Gastroesophageal sphincter (tissue), 4 donors: ENCODE measurements at regions not wholly inside any gene's neighbourhood (a gene's known extent, or its start where the extent isn't known, plus 50 kb on each side); places are given as distances from the start of the nearest gene placed in this dataset.

Experiments used
- ATAC-seq: fragments of 150-250 bp; one replicate; pipeline ENCODE4 v1.9.1; 2016; ENCODE audit warnings: mild to moderate bottlenecking, moderate library complexity
- H3K27ac ChIP-seq, 4 donors: fragments of 200-600 bp; sonication (generic) in 3 of 4; 1 replicate in 3 of 4; 2 replicates in 1 of 4; pipeline ENCODE4 v1.5.1; 2016 to 2019
- H3K27me3 ChIP-seq: fragments of 200-600 bp; sonication (generic); one replicate; pipeline ENCODE4 v1.5.1; 2019
- H3K36me3 ChIP-seq, 2 donors: fragments of 200-600 bp; sonication (generic); one replicate each; pipeline ENCODE4 v1.5.1; 2019; ENCODE audit warnings: control low read depth in 1 of 2
- H3K4me1 ChIP-seq, 3 donors: fragments of 200-600 bp; sonication (generic); 1 replicate in 2 of 3; 2 replicates in 1 of 3; pipeline ENCODE4 v1.5.1; 2016 to 2019; ENCODE audit warnings: control low read depth in 2 of 3
- H3K4me3 ChIP-seq, 2 donors: fragments of 200-600 bp; sonication (generic); one replicate each; pipeline ENCODE4 v1.5.1; 2019; ENCODE audit warnings: mild to moderate bottlenecking in 1 of 2, moderate library complexity in 1 of 2
- H3K9me3 ChIP-seq, 3 donors: fragments of 200-600 bp; sonication (generic); one replicate each; pipeline ENCODE4 v1.5.1; 2017 to 2019; ENCODE audit warnings: control low read depth in 2 of 3
- CTCF ChIP-seq, 4 experiments: fragments of 200-600 bp in 2 of 4; fragments of 450-650 bp in 2 of 4; sonication (generic) in 1 of 4; IDR thresholded peaks; one replicate each; pipeline ENCODE4 v1.5.1; 2017 to 2019; ENCODE audit warnings: antibody characterized with exemption in 4 of 4, mild to moderate bottlenecking in 2 of 4, moderate library complexity in 2 of 4
- EP300 ChIP-seq: sonication (generic); formaldehyde crosslinking; IDR thresholded peaks from one replicate; pipeline ENCODE4 v1.6.1; 2017; ENCODE audit warnings: antibody characterized with exemption, mild to moderate bottlenecking
- POLR2A ChIP-seq, 2 donors: fragments of 450-650 bp; IDR thresholded peaks; one replicate each; pipeline ENCODE4 v1.6.1; 2017; ENCODE audit warnings: antibody characterized with exemption in 2 of 2, mild to moderate bottlenecking in 2 of 2, moderate library complexity in 1 of 2
- POLR2AphosphoS5 ChIP-seq: sonication (generic); formaldehyde crosslinking; IDR thresholded peaks from one replicate; pipeline ENCODE4 v1.6.1; 2017; ENCODE audit warnings: antibody characterized with exemption
- WGBS, 2 donors: methylation state at CpG; one replicate each; pipeline ENCODE4 v1.1.5; 2018; ENCODE audit warnings: low coverage in 1 of 2; 5-methylcytosine and 5-hydroxymethylcytosine counted together

GRCh38 chr12:127903146-127903545 lies 363.8 kb upstream of the TMEM132C start:
- WGBS, 2 donors = 17 to 44% methylated on average over 5 of the region's 5 CpGs
- TF ChIP-seq POLR2A (IDR thresholded peaks at IDR 0.05) (no peak), EP300 (no peak), CTCF (IDR thresholded peaks at IDR 0.05) (no peak), POLR2AphosphoS5 (no peak)
- Histone ChIP-seq H3K27me3 (no peaks in the 10 kb centered on the region), H3K9me3 (peaks cover 0 to 7% (median 0%) of the 10 kb centered on the region in 3 donors), H3K36me3 (no peaks in the 10 kb centered on the region), H3K4me3 (no peak overlapping the region), H3K4me1 (no peaks in the 10 kb centered on the region), H3K27ac (no peak overlapping the region)
- ATAC-seq = no peak

GRCh38 chr12:127909041-127909440 lies 357.9 kb upstream of the TMEM132C start:
- no peaks in the 10 kb centered on the region for H3K36me3 ChIP-seq
- H3K4me3 ChIP-seq = no peak overlapping the region
- H3K27me3 ChIP-seq = no peaks in the 10 kb centered on the region
- H3K4me1 ChIP-seq = no peaks in the 10 kb centered on the region
- no peak for TF ChIP-seq EP300
- no peak for TF ChIP-seq POLR2A (IDR thresholded peaks at IDR 0.05)
- no peak for TF ChIP-seq POLR2AphosphoS5
- no peak for TF ChIP-seq CTCF (IDR thresholded peaks at IDR 0.05)
- H3K9me3 ChIP-seq = peaks cover 0 to 7% (median 0%) of the 10 kb centered on the region in 3 donors
- ATAC-seq = no peak
- WGBS, 2 donors = 76 to 82% methylated on average over 2 of the region's 2 CpGs
- H3K27ac ChIP-seq = no peak overlapping the region

GRCh38 chr12:127911291-127911690 lies 355.7 kb upstream of the TMEM132C start:
- Histone ChIP-seq H3K27me3 (no peaks in the 10 kb centered on the region), H3K4me3 (no peak overlapping the region), H3K4me1 (no peaks in the 10 kb centered on the region), H3K27ac (no peak overlapping the region), H3K36me3 (no peaks in the 10 kb centered on the region), H3K9me3 (no peaks in the 10 kb centered on the region)
- TF ChIP-seq POLR2A (IDR thresholded peaks at IDR 0.05) = no peak
- no peak for TF ChIP-seq POLR2AphosphoS5
- no peak for TF ChIP-seq CTCF (IDR thresholded peaks at IDR 0.05)
- TF ChIP-seq EP300 = no peak
- 77 to 88% methylated on average over 5 of the region's 5 CpGs for WGBS, 2 donors
- no peak for ATAC-seq

- no peak for TF ChIP-seq POLR2A (IDR thresholded peaks at IDR 0.05)
- no peak for TF ChIP-seq POLR2AphosphoS5
- TF ChIP-seq CTCF (IDR thresholded peaks at IDR 0.05) = no peak
- TF ChIP-seq EP300 = no peak
- WGBS, 2 donors = 79 to 81% methylated on average over 5 to 11 of the region's 11 CpGs
- no peak overlapping the region for H3K4me3 ChIP-seq
- H3K36me3 ChIP-seq = no peaks in the 10 kb centered on the region
- no peaks in the 10 kb centered on the region for H3K27me3 ChIP-seq
- ATAC-seq = no peak
- no peaks in the 10 kb centered on the region for H3K9me3 ChIP-seq
- no peak overlapping the region for H3K27ac ChIP-seq
- no peaks in the 10 kb centered on the region for H3K4me1 ChIP-seq
Observed at GRCh38 chr12:127912035-127912665, 354.8 kb upstream of the TMEM132C start.

GRCh38 chr12:127923501-127923900 lies 343.5 kb upstream of the TMEM132C start:
- ATAC-seq = no peak
- H3K36me3 ChIP-seq = no peaks in the 10 kb centered on the region
- TF ChIP-seq EP300 (no peak), POLR2AphosphoS5 (no peak), POLR2A (IDR thresholded peaks at IDR 0.05) (no peak), CTCF (IDR thresholded peaks at IDR 0.05) (no peak)
- H3K4me3 ChIP-seq = no peak overlapping the region
- H3K9me3 ChIP-seq = no peaks in the 10 kb centered on the region
- no peak overlapping the region for H3K27ac ChIP-seq
- peaks cover 4 to 5% (median 4%) of the 10 kb centered on the region in 3 donors for H3K4me1 ChIP-seq
- WGBS, 2 donors = 91 to 100% methylated on average over 2 to 6 of the region's 6 CpGs
- H3K27me3 ChIP-seq = no peaks in the 10 kb centered on the region
